Sigmoid colon (tissue), 6 donors: ENCODE measurements at regions not wholly inside any gene's neighbourhood (a gene's known extent, or its start where the extent isn't known, plus 50 kb on each side); places are given as distances from the start of the nearest gene placed in this dataset.

Source experiments
- DNase-seq: peaks from one replicate; pipeline ENCODE4 v3.0.0-alpha.2; 2019
- H3K27ac ChIP-seq, 4 donors: fragments of 200-600 bp; sonication (generic); one replicate each; pipeline ENCODE4 v1.5.1; 2016 to 2019; ENCODE audit warnings: mild to moderate bottlenecking in 1 of 4
- H3K27me3 ChIP-seq, 3 donors: fragments of 200-600 bp; sonication (generic); one replicate each; pipeline ENCODE4 v1.5.1; 2019; ENCODE audit warnings: mild to moderate bottlenecking in 1 of 3
- H3K36me3 ChIP-seq, 4 donors: fragments of 200-600 bp; sonication (generic); one replicate each; pipeline ENCODE4 v1.5.1; 2016 to 2019
- H3K4me1 ChIP-seq, 4 donors: fragments of 200-600 bp; sonication (generic); one replicate each; pipeline ENCODE4 v1.5.1; 2017 to 2019
- H3K4me3 ChIP-seq, 4 donors: fragments of 200-600 bp; sonication (generic); one replicate each; pipeline ENCODE4 v1.5.1; 2017 to 2019; ENCODE audit warnings: mild to moderate bottlenecking in 2 of 4, moderate library complexity in 1 of 4
- H3K9me3 ChIP-seq, 4 donors: fragments of 200-600 bp in 3 of 4; sonication (generic) in 3 of 4; one replicate each; pipeline versions ENCODE4 v1.5.1 to v1.6.1; 2013 to 2019
- CTCF ChIP-seq, 4 experiments: fragments of 450-650 bp in 3 of 4; fragments of 200-600 bp in 1 of 4; IDR thresholded peaks; one replicate each; pipeline ENCODE4 v1.5.1; 2016 to 2019; ENCODE audit warnings: antibody characterized with exemption in 4 of 4, mild to moderate bottlenecking in 3 of 4, moderate library complexity in 2 of 4
- EP300 ChIP-seq, 4 donors: sonication (generic); formaldehyde crosslinking; IDR thresholded peaks; one replicate each; pipeline ENCODE4 v1.6.1; 2017; ENCODE audit warnings: antibody characterized with exemption in 4 of 4
- POLR2A ChIP-seq, 2 donors: fragments of 450-650 bp; IDR thresholded peaks; one replicate each; pipeline ENCODE4 v1.6.1; 2016; ENCODE audit warnings: antibody characterized with exemption in 2 of 2, mild to moderate bottlenecking in 2 of 2, moderate library complexity in 2 of 2
- POLR2AphosphoS5 ChIP-seq, 4 donors: sonication (generic); formaldehyde crosslinking; IDR thresholded peaks; one replicate each; pipeline ENCODE4 v1.6.1; 2017; ENCODE audit warnings: antibody characterized with exemption in 4 of 4
- WGBS, 2 donors: extraction: QIAGEN DNeasy Blood & Tissue Kit; methylation state at CpG; one replicate each; pipeline ENCODE4 v1.1.7; 2013; 5-methylcytosine and 5-hydroxymethylcytosine counted together
- intact Hi-C: fragments of 100-400 bp; cut with DNase I; formaldehyde crosslinking; loops from one replicate; pipeline ENCODE4 v1.15.1; 2023
- donor health status: healthy with polysubstance abuse.
- donor health status: healthy.

- no peak overlapping the region for H3K4me3 ChIP-seq
- TF ChIP-seq POLR2AphosphoS5 (IDR thresholded peaks at IDR 0.05) (no peak), CTCF (IDR thresholded peaks at IDR 0.05) (no peak), POLR2A (IDR thresholded peaks at IDR 0.05) (no peak), EP300 (IDR thresholded peaks at IDR 0.05) (no peak)
- no peaks in the 10 kb centered on the region for H3K27me3 ChIP-seq
- no peaks in the 10 kb centered on the region for H3K4me1 ChIP-seq
- intact Hi-C loops: no loop called here
- WGBS, 2 donors: 82 to 85% methylated on average over 4 of the region's 4 CpGs
- no peak for DNase-seq
- no peaks in the 10 kb centered on the region for H3K9me3 ChIP-seq
- H3K36me3 ChIP-seq: no peaks in the 10 kb centered on the region
- no peak overlapping the region for H3K27ac ChIP-seq
Measured at GRCh38 chr7:79711660-79712059, 258.2 kb upstream of the MAGI2 start.

- DNase-seq: no peak
- no peaks in the 10 kb centered on the region for H3K36me3 ChIP-seq
- H3K4me3 ChIP-seq: no peak overlapping the region
- H3K27ac ChIP-seq: no peak overlapping the region
- no peaks in the 10 kb centered on the region for H3K27me3 ChIP-seq
- WGBS, 2 donors: 14 to 59% methylated on average over 5 of the region's 5 CpGs
- intact Hi-C loops: no loop called here
- no peaks in the 10 kb centered on the region for H3K9me3 ChIP-seq
- TF ChIP-seq POLR2A (IDR thresholded peaks at IDR 0.05) (no peak), POLR2AphosphoS5 (IDR thresholded peaks at IDR 0.05) (no peak), EP300 (IDR thresholded peaks at IDR 0.05) (no peak), CTCF (IDR thresholded peaks at IDR 0.05) (no peak)
- no peaks in the 10 kb centered on the region for H3K4me1 ChIP-seq
Measured at GRCh38 chr7:79709574-79710409, 256.3 kb upstream of the MAGI2 start.

GRCh38 chr7:79702116-79702515, 248.6 kb upstream of the MAGI2 start:
- TF ChIP-seq POLR2A (IDR thresholded peaks at IDR 0.05) (no peak), POLR2AphosphoS5 (IDR thresholded peaks at IDR 0.05) (no peak), EP300 (IDR thresholded peaks at IDR 0.05) (no peak), CTCF (IDR thresholded peaks at IDR 0.05) (no peak)
- WGBS, 2 donors: 89 to 92% methylated on average over 1 of the region's 1 CpG

GRCh38 chr7:79692015-79692414, 238.5 kb upstream of the MAGI2 start:
- 82 to 90% methylated on average over 3 of the region's 3 CpGs for WGBS, 2 donors
- Histone ChIP-seq H3K36me3 (no peaks in the 10 kb centered on the region), H3K4me1 (no peaks in the 10 kb centered on the region), H3K4me3 (no peak overlapping the region), H3K27ac (no peak overlapping the region), H3K9me3 (no peaks in the 10 kb centered on the region), H3K27me3 (no peaks in the 10 kb centered on the region)
- intact Hi-C loops: no loop called here
- DNase-seq: no peak
- TF ChIP-seq CTCF (IDR thresholded peaks at IDR 0.05) (no peak), POLR2A (IDR thresholded peaks at IDR 0.05) (no peak), EP300 (IDR thresholded peaks at IDR 0.05) (no peak), POLR2AphosphoS5 (IDR thresholded peaks at IDR 0.05) (no peak)

More at GRCh38 chr7:79702116-79702515, 248.6 kb upstream of the MAGI2 start:
- Histone ChIP-seq H3K27me3 (no peaks in the 10 kb centered on the region), H3K27ac (no peak overlapping the region), H3K4me3 (no peak overlapping the region), H3K9me3 (no peaks in the 10 kb centered on the region), H3K4me1 (no peaks in the 10 kb centered on the region), H3K36me3 (no peaks in the 10 kb centered on the region)
- intact Hi-C loops: no loop called here
- no peak for DNase-seq
